ENCODE measurements at regions not wholly inside any gene's neighbourhood (a gene's known extent, or its start where the extent isn't known, plus 50 kb on each side); places are given as distances from the start of the nearest gene placed in this dataset.

DNA sequence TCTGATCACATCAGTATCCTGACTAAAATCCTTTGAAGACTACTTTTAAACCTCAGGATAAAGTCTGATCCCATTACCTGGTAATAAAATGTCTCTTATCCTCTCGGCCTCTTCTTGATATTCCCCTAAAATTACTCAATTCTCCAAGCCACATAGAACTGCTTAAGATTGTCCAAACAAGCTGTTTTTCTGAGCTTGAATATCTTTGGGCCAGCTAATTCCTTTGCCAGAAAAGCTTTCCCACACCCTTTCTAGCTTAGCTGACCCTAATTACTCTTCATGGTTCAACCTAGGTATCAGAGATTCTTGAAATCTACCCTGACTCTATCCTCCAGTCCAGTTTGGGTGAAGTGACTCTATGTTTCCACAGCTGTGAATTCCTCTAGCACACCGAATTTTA is 328.6 kb downstream of the CRPPA start:
- TF ChIP-seq, protein P1, sequence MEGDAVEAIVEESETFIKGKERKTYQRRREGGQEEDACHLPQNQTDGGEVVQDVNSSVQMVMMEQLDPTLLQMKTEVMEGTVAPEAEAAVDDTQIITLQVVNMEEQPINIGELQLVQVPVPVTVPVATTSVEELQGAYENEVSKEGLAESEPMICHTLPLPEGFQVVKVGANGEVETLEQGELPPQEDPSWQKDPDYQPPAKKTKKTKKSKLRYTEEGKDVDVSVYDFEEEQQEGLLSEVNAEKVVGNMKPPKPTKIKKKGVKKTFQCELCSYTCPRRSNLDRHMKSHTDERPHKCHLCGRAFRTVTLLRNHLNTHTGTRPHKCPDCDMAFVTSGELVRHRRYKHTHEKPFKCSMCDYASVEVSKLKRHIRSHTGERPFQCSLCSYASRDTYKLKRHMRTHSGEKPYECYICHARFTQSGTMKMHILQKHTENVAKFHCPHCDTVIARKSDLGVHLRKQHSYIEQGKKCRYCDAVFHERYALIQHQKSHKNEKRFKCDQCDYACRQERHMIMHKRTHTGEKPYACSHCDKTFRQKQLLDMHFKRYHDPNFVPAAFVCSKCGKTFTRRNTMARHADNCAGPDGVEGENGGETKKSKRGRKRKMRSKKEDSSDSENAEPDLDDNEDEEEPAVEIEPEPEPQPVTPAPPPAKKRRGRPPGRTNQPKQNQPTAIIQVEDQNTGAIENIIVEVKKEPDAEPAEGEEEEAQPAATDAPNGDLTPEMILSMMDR (IDR thresholded peaks at IDR 0.05; ENCODE audit: borderline replicate concordance, extremely low read depth, low read length, poor library complexity, severe bottlenecking) = no peak
- TF ChIP-seq EZH2 (IDR thresholded peaks at IDR 0.05; ENCODE audit: borderline replicate concordance, low read depth, low read length, severe bottlenecking) = no peak
